ENCODE measurements at regions not wholly inside any gene's neighbourhood (a gene's known extent, or its start where the extent isn't known, plus 50 kb on each side); places are given as distances from the start of the nearest gene placed in this dataset.

GRCh38 chr11:59285716-59286260 is 72.9 kb upstream of the OR5AN1 start:
- H4K8ac ChIP-seq (replicated peaks; ENCODE audit: insufficient read length, low read depth, low read length) = no peak overlapping the region
- H3K27me3 ChIP-seq (ENCODE audit: insufficient read depth, low read length) = no peaks in the 10 kb centered on the region
- H3K4me3 Mint-ChIP-seq = no peak overlapping the region
- H3K4me1 ChIP-seq (ENCODE audit: insufficient read depth, low read length) = no peaks in the 10 kb centered on the region
- no peak overlapping the region for H2BK5ac ChIP-seq (ENCODE audit: insufficient read length, low read length)
- H3K56ac ChIP-seq (ENCODE audit: insufficient read length, low read depth, low read length) = no peak overlapping the region
- H2BK15ac ChIP-seq (ENCODE audit: low read depth, low read length) = no peak overlapping the region
- H3T11ph ChIP-seq (ENCODE audit: low read length) = no peak overlapping the region
- H2AK5ac ChIP-seq (ENCODE audit: insufficient read length, low read length) = no peak overlapping the region
- no peaks in the 10 kb centered on the region for H3K79me1 ChIP-seq (ENCODE audit: insufficient read depth, low read depth, low read length, poor library complexity, severe bottlenecking)
- peaks cover 0 to 4% (median 0%) of the 10 kb centered on the region in 3 experiments; a peak in 3 of 7 replicates for H3K36me3 Mint-ChIP-seq (ENCODE audit: insufficient read depth in 1 of 3, low read depth in 3 of 3)
- H2BK12ac ChIP-seq (ENCODE audit: insufficient read length, low read depth, low read length) = no peak overlapping the region
- H3K23ac ChIP-seq (ENCODE audit: insufficient read length, low read depth, low read length) = no peak overlapping the region
- TF ChIP-seq CTCF (conservative IDR thresholded peaks at IDR 0.05) = no peak
- H3K27me3 Mint-ChIP-seq (ENCODE audit: low read depth) = peaks cover 3% of the 10 kb centered on the region
- no peak overlapping the region for H4K91ac ChIP-seq (ENCODE audit: insufficient read length, low read depth, low read length)
- no peaks in the 10 kb centered on the region for H3K79me2 ChIP-seq (ENCODE audit: insufficient read depth, low read length)
- no peaks in the 10 kb centered on the region for H3K9me3 ChIP-seq (ENCODE audit: control insufficient read depth, low read depth, low read length)
- H3K4ac ChIP-seq (ENCODE audit: low read depth, low read length) = no peak overlapping the region
- no peak overlapping the region for H3K4me2 ChIP-seq (ENCODE audit: insufficient read depth, insufficient read length, low read length)
- no peak overlapping the region for H3K27ac Mint-ChIP-seq
- no peak overlapping the region for H2AFZ ChIP-seq (ENCODE audit: low read length)
- H3K9ac ChIP-seq (ENCODE audit: extremely low read depth, insufficient read length, low read length) = no peak overlapping the region
- no peak overlapping the region for H3K27ac ChIP-seq (ENCODE audit: insufficient read length, low read depth, low read length)
- no CpG with 5 or more reads among the region's 2 CpGs for WGBS (ENCODE audit: extremely low coverage, insufficient read length, low lambda C conversion rate)
- H3K18ac ChIP-seq (ENCODE audit: insufficient read length, low read depth, low read length) = no peak overlapping the region
- H2BK120ac ChIP-seq (ENCODE audit: low read depth, low read length, poor library complexity, severe bottlenecking) = no peak overlapping the region
- peaks cover 13 to 23% of the 10 kb centered on the region in 2 experiments for H3K9me3 Mint-ChIP-seq
- H3K23me2 ChIP-seq (ENCODE audit: insufficient read length, low read depth, low read length, poor library complexity, severe bottlenecking) = no peaks in the 10 kb centered on the region
- H4K5ac ChIP-seq (ENCODE audit: insufficient read length, low read depth, low read length) = no peak overlapping the region
- H2BK20ac ChIP-seq (ENCODE audit: low read depth, low read length, poor library complexity, severe bottlenecking) = no peak overlapping the region
- no peak overlapping the region for H3K14ac ChIP-seq (ENCODE audit: insufficient read depth, low read length)
- no peaks in the 10 kb centered on the region for H4K20me1 ChIP-seq (ENCODE audit: control insufficient read depth, insufficient read depth, insufficient read length)
- no peak for DNase-seq
- peaks cover 2% of the 10 kb centered on the region in 2 experiments; a peak in 2 of 4 replicates for H3K4me1 Mint-ChIP-seq
